Forelimb muscle (tissue), 1 donor: ENCODE measurements at regions not wholly inside any gene's neighbourhood (a gene's known extent, or its start where the extent isn't known, plus 50 kb on each side); places are given as distances from the start of the nearest gene placed in this dataset.

Experiments used
- DNase-seq: peaks from one replicate; pipeline ENCODE4 v3.0.0-alpha.2; 2013; ENCODE audit warnings: low read depth

GRCh38 chr1:220982686-220983085 is 103.4 kb downstream of the HLX start:
- no peak for DNase-seq

- no peak for DNase-seq
These were observed 104.8 kb downstream of the HLX start for GRCh38 chr1:220983877-220984635.

GRCh38 chr1:220990427-220991339 is 111.4 kb downstream of the HLX start:
- DNase-seq, result no peak

DNA sequence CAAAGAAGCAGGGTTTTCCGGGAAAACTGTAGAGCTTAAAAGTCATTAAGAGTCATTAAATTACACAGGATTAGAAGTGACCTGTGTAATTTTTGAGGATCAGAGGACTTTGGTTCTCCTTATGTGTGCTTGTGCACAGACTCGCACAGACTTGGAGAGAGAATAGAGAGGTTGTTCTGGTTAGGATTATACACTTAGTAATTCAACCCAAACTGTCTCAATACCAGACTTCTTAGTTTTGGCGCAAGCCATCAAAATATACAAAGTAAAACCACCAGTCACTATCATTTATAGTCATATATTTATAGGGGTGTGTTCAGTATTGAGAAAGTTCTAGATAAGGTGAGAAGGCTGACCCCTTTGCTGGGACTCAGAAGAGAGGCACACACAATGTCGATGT is 112.3 kb downstream of the HLX start:
- DNase-seq, result no peak

GRCh38 chr1:220991959-220992704 is 112.9 kb downstream of the HLX start:
- no peak for DNase-seq

DNA sequence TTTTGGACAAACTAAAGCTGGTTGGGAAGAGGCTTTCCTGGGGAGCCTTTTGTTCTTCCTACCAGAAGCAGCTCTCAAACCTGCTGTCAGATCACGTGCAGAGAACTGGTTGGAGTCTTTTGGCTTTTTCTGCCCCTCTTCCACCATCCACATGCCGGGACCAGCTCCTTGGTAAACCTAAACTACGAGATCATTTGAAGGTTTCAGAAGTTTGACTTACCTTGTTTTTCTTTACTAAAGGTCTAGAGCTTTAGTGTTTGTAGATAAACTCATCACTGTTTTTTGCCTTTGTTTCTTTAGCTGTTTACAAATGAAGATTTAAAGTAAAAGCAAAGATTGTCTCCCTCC is 113.4 kb downstream of the HLX start:
- no peak for DNase-seq

GRCh38 chr1:220994671-220995070 is 115.4 kb downstream of the HLX start:
- no peak for DNase-seq

GRCh38 chr1:220997791-220998190 is 118.5 kb downstream of the HLX start:
- no peak for DNase-seq

DNA sequence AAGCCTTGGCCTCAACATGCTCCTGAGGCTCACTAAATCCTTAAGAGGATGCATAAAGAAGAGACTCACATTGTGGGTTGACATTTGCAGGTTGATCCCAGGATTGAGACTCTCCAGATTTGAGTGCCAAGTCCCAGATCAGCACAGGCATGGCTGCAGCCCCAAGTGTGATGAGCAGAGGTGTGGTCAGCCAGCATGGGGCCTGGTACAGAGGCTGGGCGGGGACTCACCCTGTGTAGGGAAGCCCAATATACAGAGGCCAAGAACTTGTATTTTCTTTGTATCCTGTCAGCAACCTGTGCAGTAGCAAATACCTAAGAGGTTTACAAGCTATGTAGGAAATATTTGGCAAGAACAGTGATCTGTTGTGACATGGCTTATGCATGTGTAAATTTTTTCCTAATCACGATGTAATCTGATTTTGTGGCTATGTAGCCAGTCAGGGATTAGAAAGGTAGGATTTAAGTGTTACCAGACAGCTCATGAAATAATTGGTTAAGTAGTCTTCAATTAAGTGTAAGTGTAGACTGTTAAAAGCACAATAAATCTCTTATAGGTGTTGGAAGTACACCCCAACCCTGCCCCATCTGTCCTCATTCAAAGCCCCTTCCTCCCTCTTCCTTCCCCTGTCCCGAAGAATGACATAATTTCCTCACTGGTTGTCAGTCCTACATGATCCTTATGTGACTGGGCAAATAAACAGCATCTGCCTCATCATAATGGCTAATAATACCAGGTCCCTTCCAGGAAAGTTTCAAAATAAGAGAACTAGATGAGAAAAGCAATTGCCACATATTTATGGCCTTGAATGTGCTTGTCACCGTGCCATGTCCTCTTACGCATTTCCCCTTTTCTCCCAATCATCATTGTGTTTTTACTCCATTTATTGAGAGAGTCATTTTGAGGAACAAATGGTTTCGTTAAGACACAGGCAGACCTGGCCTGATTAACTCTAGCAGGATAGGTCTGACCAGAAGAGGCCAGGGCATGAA is 120.9 kb downstream of the HLX start:
- peak; percentile 32 for DNase-seq

DNA sequence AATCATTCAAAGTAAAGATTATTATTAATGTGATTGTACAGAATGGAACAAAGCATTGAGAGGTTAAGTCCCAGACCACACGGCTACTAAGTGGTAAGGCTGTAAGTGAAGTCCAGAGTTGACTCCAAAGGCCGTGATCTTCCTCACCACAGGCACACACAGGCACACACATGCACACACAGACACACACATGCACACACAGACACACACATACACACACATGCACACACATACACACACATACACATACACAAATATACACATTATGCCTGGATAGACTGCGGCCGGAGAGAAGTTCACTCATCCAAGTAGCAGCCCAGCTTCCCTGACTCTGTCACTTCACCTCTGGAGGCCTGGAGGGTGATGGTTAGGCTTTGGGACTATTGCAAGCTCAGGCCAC is 121.9 kb downstream of the HLX start:
- DNase-seq, result no peak

GRCh38 chr1:221002601-221003000 is 123.4 kb downstream of the HLX start:
- DNase-seq, result no peak

GRCh38 chr1:221011145-221011544 is 131.9 kb downstream of the HLX start:
- DNase-seq, result no peak

DNA sequence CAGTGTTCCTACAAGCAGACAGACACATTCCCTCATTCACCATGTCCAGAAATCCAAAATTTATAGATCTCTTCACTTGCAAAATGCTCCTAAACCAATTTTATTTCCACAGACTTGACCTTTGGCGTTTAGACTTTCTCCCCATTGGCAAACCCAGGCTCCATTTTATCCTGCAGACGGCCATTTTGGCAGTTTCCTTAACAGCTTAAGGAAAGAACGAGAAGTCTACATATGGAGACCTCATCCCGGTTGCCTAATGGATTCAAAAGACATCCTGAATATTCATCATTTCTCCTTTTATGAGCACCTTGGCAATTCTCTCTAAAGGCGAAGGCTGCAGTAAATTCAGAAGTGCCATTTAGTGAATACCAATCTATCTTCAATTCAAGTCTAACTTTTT is 132.9 kb downstream of the HLX start:
- no peak for DNase-seq

DNA sequence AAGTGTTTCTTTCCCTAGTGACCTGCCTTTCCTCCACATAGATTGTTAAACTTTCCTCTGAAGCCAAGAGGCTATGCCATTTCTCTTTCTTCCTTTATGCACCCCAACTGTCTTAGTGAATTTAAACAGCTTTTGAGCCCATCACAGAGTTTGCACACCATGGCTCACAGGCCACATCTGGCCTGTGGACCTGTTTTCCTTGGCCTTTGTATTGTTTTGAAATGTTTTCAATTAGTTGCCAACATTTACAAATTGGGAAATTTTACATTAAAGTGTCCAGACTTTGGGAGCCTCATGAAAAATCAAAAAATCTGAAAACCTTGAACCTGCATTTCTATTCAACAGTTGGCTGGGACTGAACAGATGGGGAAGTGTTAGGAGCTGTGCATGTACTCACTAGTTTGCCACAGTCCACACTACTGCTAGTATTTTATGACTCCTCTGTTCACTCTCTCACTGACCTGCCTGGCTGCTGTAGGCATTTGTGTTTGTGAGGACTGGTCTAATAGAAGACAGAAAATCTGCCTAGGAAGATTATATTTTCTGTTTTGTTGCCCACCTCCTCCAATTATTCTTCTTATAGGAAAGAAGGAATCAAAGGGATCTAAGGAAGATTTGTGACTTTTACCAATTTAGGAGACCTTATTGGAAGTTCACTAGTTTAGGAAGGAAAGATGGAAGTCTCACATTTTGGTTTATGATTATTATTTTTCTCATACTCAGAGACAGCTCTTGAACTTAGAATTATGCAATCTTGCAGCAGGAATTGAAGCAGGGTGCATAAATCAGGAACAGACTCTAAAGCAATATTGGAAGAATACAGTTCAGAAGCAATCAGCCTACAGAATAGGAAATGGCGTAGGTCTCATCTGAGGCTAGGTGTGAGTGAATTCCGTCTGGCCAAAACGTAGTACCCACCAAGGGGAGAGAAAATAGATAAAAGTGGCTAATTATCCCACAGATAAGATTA is 134.7 kb downstream of the HLX start:
- DNase-seq, result no peak

DNA sequence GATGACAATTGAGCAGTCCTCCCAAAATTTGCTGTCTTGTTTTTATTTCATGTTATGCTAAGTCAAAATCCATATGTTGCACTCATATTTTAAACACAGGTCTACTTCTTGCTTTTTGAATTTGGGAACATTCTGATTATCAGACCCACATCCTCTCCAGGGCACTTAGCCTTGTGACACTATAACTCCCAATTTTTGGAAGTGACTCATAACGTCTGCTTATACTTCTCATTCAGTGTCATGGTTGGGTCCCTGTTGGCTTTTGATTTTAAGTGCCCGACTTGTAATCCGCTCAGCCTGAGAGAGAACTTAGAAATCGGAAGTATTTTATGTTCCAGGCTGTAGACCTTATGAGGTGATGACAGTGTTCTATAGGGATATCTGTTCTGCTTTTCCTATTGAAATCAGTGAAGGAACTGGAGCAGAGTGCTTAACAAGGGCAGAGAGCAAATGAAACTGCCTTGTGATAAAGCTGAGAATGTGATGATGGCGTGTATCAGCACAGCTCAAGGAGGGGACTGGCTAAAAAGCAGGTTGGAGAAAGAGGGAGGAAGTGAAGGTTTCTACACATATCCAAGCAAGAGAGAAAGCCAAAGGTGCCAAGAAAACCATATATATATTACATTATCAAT is 136.0 kb downstream of the HLX start:
- no peak for DNase-seq

DNA sequence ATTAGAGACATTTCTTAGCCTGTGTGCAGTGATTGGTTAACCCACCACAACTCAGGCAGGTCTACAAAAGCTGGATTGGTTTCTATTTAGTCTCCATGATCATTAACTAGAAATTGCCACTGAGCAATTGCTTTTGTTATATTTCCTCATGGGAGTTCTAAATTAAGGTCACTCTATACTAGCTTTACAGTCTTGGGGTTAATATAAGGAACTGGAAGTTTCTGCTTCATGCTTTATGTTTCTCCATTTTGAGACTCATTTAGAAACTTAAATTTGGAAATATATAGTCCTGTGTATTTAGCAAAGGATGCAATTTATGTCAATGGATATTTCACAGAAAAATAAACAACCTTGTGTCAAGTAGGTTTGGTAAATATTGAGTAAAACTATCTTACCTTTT is 137.5 kb downstream of the HLX start:
- no peak for DNase-seq

GRCh38 chr1:221018414-221018813 is 139.2 kb downstream of the HLX start:
- no peak for DNase-seq

DNA sequence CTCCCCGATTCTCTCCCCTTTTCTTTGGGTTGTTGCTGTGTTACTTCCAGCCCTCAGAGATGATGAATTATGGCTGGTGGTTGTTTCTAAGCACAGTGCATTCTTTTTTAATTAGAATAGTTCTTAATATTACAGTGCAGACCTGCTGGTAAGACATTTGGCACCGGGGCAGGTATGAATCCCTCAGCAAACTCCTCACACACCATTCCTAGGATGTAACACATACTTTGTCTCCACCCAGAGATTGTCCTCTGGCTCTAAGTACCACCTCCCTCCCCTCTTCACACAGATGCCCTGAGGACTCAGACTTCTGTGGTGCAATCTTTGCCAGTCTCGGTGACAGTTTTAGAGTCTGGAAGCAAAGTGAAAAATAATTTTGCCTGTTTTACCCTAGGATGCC is 143.1 kb downstream of the HLX start:
- no peak for DNase-seq

- DNase-seq, result no peak
These were observed 144.2 kb downstream of the HLX start for GRCh38 chr1:221023482-221023881.

DNA sequence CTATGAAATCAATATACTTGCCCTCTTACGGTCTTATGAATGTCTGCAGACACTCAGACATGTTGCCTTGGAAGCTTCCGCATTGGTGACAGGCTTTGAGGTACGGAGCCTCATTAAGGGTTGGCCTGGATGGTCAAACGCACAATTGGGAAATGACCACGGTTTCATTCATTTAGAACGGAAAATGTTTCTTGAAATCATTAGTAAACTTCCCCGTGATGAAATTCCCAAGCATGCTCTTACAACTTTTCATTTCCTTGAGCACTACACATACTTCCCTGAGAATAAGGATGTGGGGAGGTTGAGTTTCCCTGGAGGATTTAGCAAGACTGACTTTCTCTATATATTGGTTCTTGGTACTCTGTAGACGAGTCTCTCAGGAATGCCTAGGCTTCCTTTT is 146.3 kb downstream of the HLX start:
- DNase-seq, result no peak
